IMR-90 (cell line): ENCODE measurements at regions not wholly inside any gene's neighbourhood (a gene's known extent, or its start where the extent isn't known, plus 50 kb on each side); places are given as distances from the start of the nearest gene placed in this dataset.

Experiments used
- ATAC-seq: fragments of 200-7000 bp; cut with Tn5 transposase; 2 replicates; pipeline ENCODE4 v1.9.1; 2020; ENCODE audit warnings: low read depth, mild to moderate bottlenecking, moderate library complexity
- BruUV-seq: library from RNA; stranded (reverse); fragments of 400-500 nt; replicated peaks from 2 replicates; lab custom pipeline; 2021; lab: Mats Ljungman, UMichigan
- CTCF ChIA-PET: fragments of 300-600 bp; formaldehyde crosslinking; extraction: SDS; loops from one replicate; lab custom pipeline; 2021; ENCODE audit warnings: antibody characterized with exemption; lab: Yijun Ruan, JAX
- POLR2A ChIA-PET: fragments of 300-600 bp; sonication (Branson Sonifier 250); formaldehyde crosslinking; loops from one replicate; lab custom pipeline; 2022; ENCODE audit warnings: antibody characterized with exemption; ENCODE audit not compliant: unreplicated experiment; lab: Charles Lee
- DNase-seq: peaks from one replicate; pipeline ENCODE4 v3.0.0; 2013
- H2AFZ ChIP-seq: replicated peaks from 2 replicates; pipeline ENCODE3; 2013; ENCODE audit warnings: low read length, mild to moderate bottlenecking; ENCODE audit not compliant: poor library complexity
- H2AK5ac ChIP-seq: 2 replicates; pipeline ENCODE4 v1.6.1; 2013; ENCODE audit warnings: low read depth, low read length, inconsistent platforms
- H2AK9ac ChIP-seq: replicated peaks from 2 replicates; pipeline ENCODE3; 2013; ENCODE audit warnings: mild to moderate bottlenecking, low read depth, low read length, moderate library complexity; ENCODE audit not compliant: poor library complexity
- H2BK120ac ChIP-seq: 2 replicates; pipeline ENCODE4 v1.6.1; 2013; ENCODE audit warnings: low read depth, low read length, inconsistent platforms
- H2BK15ac ChIP-seq: 3 replicates; pipeline ENCODE4 v1.6.1; 2013; ENCODE audit warnings: low read depth, low read length, inconsistent platforms
- H2BK20ac ChIP-seq: 2 replicates; pipeline ENCODE4 v1.6.1; 2013; ENCODE audit warnings: low read depth, mild to moderate bottlenecking, inconsistent platforms, low read length, moderate library complexity
- H2BK5ac ChIP-seq: 2 replicates; pipeline ENCODE4 v1.6.1; 2013; ENCODE audit warnings: mild to moderate bottlenecking, low read depth, low read length, inconsistent platforms; ENCODE audit not compliant: poor library complexity, severe bottlenecking
- H3K14ac ChIP-seq: replicated peaks from 2 replicates; pipeline ENCODE4 v1.6.1; 2013; ENCODE audit warnings: low read depth, low read length, inconsistent platforms
- H3K18ac ChIP-seq: 2 replicates; pipeline ENCODE4 v1.6.1; 2013; ENCODE audit warnings: low read depth, low read length, control low read depth
- H3K23ac ChIP-seq: 2 replicates; pipeline ENCODE4 v1.6.1; 2013; ENCODE audit warnings: low read depth, low read length, inconsistent platforms
- H3K27ac ChIP-seq: 2 replicates; pipeline ENCODE4 v1.5.1; 2013; ENCODE audit warnings: mild to moderate bottlenecking, control low read depth, low read length; ENCODE audit not compliant: insufficient read depth
- H3K27me3 ChIP-seq: 2 replicates; pipeline ENCODE4 v1.6.1; 2013; ENCODE audit warnings: low read length; ENCODE audit not compliant: control insufficient read depth, insufficient read depth
- H3K36me3 ChIP-seq: 2 replicates; pipeline ENCODE4 v1.6.1; 2013; ENCODE audit warnings: low read length, mixed read lengths; ENCODE audit not compliant: control insufficient read depth, insufficient read depth
- H3K4ac ChIP-seq: 2 replicates; pipeline ENCODE4 v1.6.1; 2013; ENCODE audit warnings: low read depth, low read length, inconsistent platforms
- H3K4me1 ChIP-seq: 2 replicates; pipeline ENCODE4 v1.6.1; 2013; ENCODE audit warnings: low read length, mixed read lengths; ENCODE audit not compliant: control insufficient read depth, insufficient read depth
- H3K4me2 ChIP-seq: 2 replicates; pipeline ENCODE4 v1.6.1; 2013; ENCODE audit warnings: low read depth, mild to moderate bottlenecking, control low read depth, low read length, moderate library complexity
- H3K4me3 ChIP-seq: 2 replicates; pipeline ENCODE4 v1.5.1; 2013; ENCODE audit warnings: low read depth, mild to moderate bottlenecking, control low read depth, low read length, moderate library complexity; ENCODE audit not compliant: insufficient read depth
- H3K56ac ChIP-seq: 2 replicates; pipeline ENCODE4 v1.6.1; 2013; ENCODE audit warnings: low read length, inconsistent platforms; ENCODE audit not compliant: insufficient read depth; ENCODE audit errors: extremely low read depth
- H3K79me1 ChIP-seq, 2 experiments: 2 replicates each; pipeline ENCODE4 v1.6.1; 2013; ENCODE audit warnings: low read length in 2 of 2, inconsistent platforms in 1 of 2, low read depth in 1 of 2
- H3K9ac ChIP-seq: 2 replicates; pipeline ENCODE4 v1.6.1; 2013; ENCODE audit warnings: low read depth, low read length, control low read depth
- H3K9me1 ChIP-seq: 2 replicates; pipeline ENCODE4 v1.6.1; 2013; ENCODE audit warnings: low read length, inconsistent platforms; ENCODE audit not compliant: insufficient read depth
- H3K9me3 ChIP-seq: 2 replicates; pipeline ENCODE4 v1.6.1; 2013; ENCODE audit warnings: low read length; ENCODE audit not compliant: control insufficient read depth, insufficient read depth
- H4K20me1 ChIP-seq: 2 replicates; pipeline ENCODE4 v1.6.1; 2013; ENCODE audit warnings: low read length, inconsistent platforms; ENCODE audit not compliant: insufficient read depth
- H4K5ac ChIP-seq: 2 replicates; pipeline ENCODE4 v1.6.1; 2013; ENCODE audit warnings: mild to moderate bottlenecking, low read depth, low read length, control low read depth
- H4K8ac ChIP-seq, 2 experiments: 2 replicates each; pipeline ENCODE4 v1.6.1; 2013; ENCODE audit warnings: low read depth in 2 of 2, low read length in 2 of 2, control low read depth in 1 of 2, inconsistent platforms in 1 of 2
- H4K91ac ChIP-seq: 2 replicates; pipeline ENCODE4 v1.6.1; 2013; ENCODE audit warnings: low read depth, low read length, inconsistent platforms; ENCODE audit not compliant: insufficient read depth
- BHLHE40 ChIP-seq: fragments of 150-350 bp; IDR thresholded peaks from 2 replicates; pipeline ENCODE4 v1.6.1; 2016; ENCODE audit warnings: mild to moderate bottlenecking, low read depth, low read length
- CEBPB ChIP-seq: IDR thresholded peaks from 2 replicates; pipeline ENCODE4 v1.6.1; 2012; ENCODE audit warnings: low read depth, low read length, improper control_type of control experiment
- CHD1 ChIP-seq: IDR thresholded peaks from 2 replicates; pipeline ENCODE4 v1.6.1; 2012; ENCODE audit warnings: low read depth, low read length, improper control_type of control experiment
- CTCF ChIP-seq: conservative IDR thresholded peaks from 2 replicates; pipeline ENCODE4 v1.5.1; 2012; ENCODE audit warnings: mild to moderate bottlenecking, low read depth, low read length, improper control_type of control experiment
- ELK1 ChIP-seq: fragments of 150-350 bp; IDR thresholded peaks from 2 replicates; pipeline ENCODE4 v1.6.1; 2016; ENCODE audit warnings: low read depth, mild to moderate bottlenecking, low read length, moderate library complexity, borderline replicate concordance
- FOS ChIP-seq: fragments of 150-350 bp; IDR thresholded peaks from 2 replicates; pipeline ENCODE4 v1.6.1; 2016; ENCODE audit warnings: low read depth, low read length
- MAFK ChIP-seq: IDR thresholded peaks from 2 replicates; pipeline ENCODE4 v1.6.1; 2012; ENCODE audit warnings: low read depth, low read length, improper control_type of control experiment
- MAZ ChIP-seq: IDR thresholded peaks from 2 replicates; pipeline ENCODE4 v1.6.1; 2012; ENCODE audit warnings: low read depth, mild to moderate bottlenecking, low read length, improper control_type of control experiment, moderate library complexity, borderline replicate concordance
- MXI1 ChIP-seq: IDR thresholded peaks from 2 replicates; pipeline ENCODE4 v1.6.1; 2012; ENCODE audit warnings: low read depth, mild to moderate bottlenecking, low read length, moderate library complexity, borderline replicate concordance
- NFE2L2 ChIP-seq: fragments of 150-350 bp; IDR thresholded peaks from 2 replicates; pipeline ENCODE4 v1.6.1; 2016; ENCODE audit warnings: low read depth, mild to moderate bottlenecking, low read length
- POLR2A ChIP-seq: IDR thresholded peaks from 2 replicates; pipeline ENCODE4 v1.6.1; 2012; ENCODE audit warnings: mild to moderate bottlenecking, low read depth, low read length
- RAD21 ChIP-seq: IDR thresholded peaks from 2 replicates; pipeline ENCODE4 v1.6.1; 2012; ENCODE audit warnings: low read length, improper control_type of control experiment
- RCOR1 ChIP-seq: IDR thresholded peaks from 2 replicates; pipeline ENCODE4 v1.6.1; 2012; ENCODE audit warnings: mild to moderate bottlenecking, low read length, improper control_type of control experiment; ENCODE audit not compliant: insufficient replicate concordance
- RFX5 ChIP-seq: IDR thresholded peaks from 2 replicates; pipeline ENCODE4 v1.8.0; 2012; ENCODE audit warnings: low read depth, mild to moderate bottlenecking, low read length, moderate library complexity
- SMC3 ChIP-seq: fragments of 150-350 bp; IDR thresholded peaks from 2 replicates; pipeline ENCODE4 v1.6.1; 2016; ENCODE audit warnings: low read depth, mild to moderate bottlenecking, antibody characterized with exemption, low read length, moderate library complexity
- USF2 ChIP-seq: fragments of 150-350 bp; IDR thresholded peaks from 2 replicates; pipeline ENCODE4 v1.6.1; 2017; ENCODE audit warnings: mild to moderate bottlenecking, antibody characterized with exemption, low read length, low read depth
- WGBS, 2 experiments: methylation state at CpG; one replicate each; pipeline versions ENCODE4 v1.1.5 to v1.1.7; 2013; ENCODE audit warnings: missing lambda C conversion rate in 2 of 2; ENCODE audit not compliant: insufficient read length in 1 of 2; ENCODE audit errors: extremely low coverage in 2 of 2; 5-methylcytosine and 5-hydroxymethylcytosine counted together
- dilution Hi-C: fragments of 300-500 bp; cut with HindIII; formaldehyde crosslinking; loops from one replicate; pipeline ENCODE4 v1.14.3; 2018; ENCODE audit warnings: low sequenced_read_pairs; ENCODE audit not compliant: unreplicated experiment
- in situ Hi-C: fragments of 300-500 bp; cut with MboI; formaldehyde crosslinking; loops from 3 replicates; pipeline ENCODE4 v1.14.3; 2019; ENCODE audit warnings: low sequenced_read_pairs, inconsistent platforms, mixed read lengths
- intact Hi-C: fragments of 100-400 bp; cut with micrococcal nuclease; formaldehyde crosslinking; loops from 2 replicates; pipeline ENCODE4 v1.10.0; 2022

GRCh38 chr9:103985077-103985476, 109.0 kb upstream of the SMC2 start:
- Histone ChIP-seq H3K56ac (no peak overlapping the region), H2AK9ac (no peak overlapping the region), H3K9me3 (peaks cover 4% of the 10 kb centered on the region; the same call in 1 of the 2 replicates), H2AK5ac (no peak overlapping the region), H3K79me1 (no peaks in the 10 kb centered on the region), H3K36me3 (no peaks in the 10 kb centered on the region), H3K27me3 (no peaks in the 10 kb centered on the region), H3K14ac (no peak overlapping the region), H2BK20ac (no peak overlapping the region), H3K4me1 (no peaks in the 10 kb centered on the region), H4K20me1 (no peaks in the 10 kb centered on the region), H4K8ac (no peak overlapping the region), H3K9ac (no peak overlapping the region), H3K4me3 (no peak overlapping the region), H3K9me1 (no peaks in the 10 kb centered on the region), H2BK5ac (no peak overlapping the region), H3K4ac (no peak overlapping the region), H3K23ac (no peak overlapping the region), H2BK120ac (no peak overlapping the region), H3K4me2 (no peak overlapping the region), H4K91ac (no peak overlapping the region), H3K18ac (no peak overlapping the region), H2BK15ac (no peak overlapping the region), H4K5ac (no peak overlapping the region), H3K27ac (no peak overlapping the region), H2AFZ (no peak overlapping the region)
- ATAC-seq: no peak
- ChIA-PET POLR2A (no interaction called here), CTCF (no interaction called here)
- no CpG with 5 or more reads among the region's 1 CpG for WGBS, 2 experiments
- intact Hi-C loops (no loop called here), in situ Hi-C loops (no loop called here), dilution Hi-C loops (no loop called here)
- BruUV-seq: no TSS peak
- TF ChIP-seq MAZ (no peak), RAD21 (no peak), FOS (no peak), RCOR1 (no peak), NFE2L2 (no peak), CEBPB (no peak), SMC3 (no peak), MXI1 (no peak), POLR2A (no peak), MAFK (no peak), ELK1 (no peak), RFX5 (no peak), BHLHE40 (no peak), CHD1 (no peak), USF2 (no peak), CTCF (no peak)
- DNase-seq: no peak
